Adipocyte (in vitro differentiated cells): ENCODE measurements at regions not wholly inside any gene's neighbourhood (a gene's known extent, or its start where the extent isn't known, plus 50 kb on each side); places are given as distances from the start of the nearest gene placed in this dataset.
A peak's percentile ranks its signal among the peaks of the same experiment; 100 is the strongest.
"Not testable (repeated sequence)": the region's sequence is repeated elsewhere in the genome, so short reads cannot be mapped to it uniquely, and the experiment has no call there.

ENCODE experiments used
- DNase-seq: peaks from one replicate; pipeline ENCODE4 v3.0.0-alpha.2; 2015; ENCODE audit warnings: low read depth
- H3K27me3 ChIP-seq: replicated peaks from 2 replicates; pipeline ENCODE4 v1.7.0; 2013; ENCODE audit warnings: mild to moderate bottlenecking, low read length, moderate library complexity; ENCODE audit not compliant: control insufficient read depth, insufficient read depth
- H3K36me3 ChIP-seq: 2 replicates; pipeline ENCODE4 v1.7.0; 2013; ENCODE audit warnings: low read length, mild to moderate bottlenecking, moderate library complexity; ENCODE audit not compliant: control insufficient read depth, insufficient read depth, severe bottlenecking
- H3K4me1 ChIP-seq: 2 replicates; pipeline ENCODE4 v1.7.0; 2013; ENCODE audit warnings: mild to moderate bottlenecking, low read length, moderate library complexity; ENCODE audit not compliant: control insufficient read depth, insufficient read depth
- H3K4me3 ChIP-seq: 2 replicates; pipeline ENCODE4 v1.7.0; 2013; ENCODE audit warnings: mild to moderate bottlenecking, low read length, moderate library complexity
- H3K9ac ChIP-seq: 2 replicates; pipeline ENCODE4 v1.7.0; 2013; ENCODE audit warnings: mild to moderate bottlenecking, low read length, moderate library complexity
- H3K9me3 ChIP-seq: 2 replicates; pipeline ENCODE4 v1.7.0; 2013; ENCODE audit warnings: mild to moderate bottlenecking, low read length, moderate library complexity; ENCODE audit not compliant: control insufficient read depth

DNA sequence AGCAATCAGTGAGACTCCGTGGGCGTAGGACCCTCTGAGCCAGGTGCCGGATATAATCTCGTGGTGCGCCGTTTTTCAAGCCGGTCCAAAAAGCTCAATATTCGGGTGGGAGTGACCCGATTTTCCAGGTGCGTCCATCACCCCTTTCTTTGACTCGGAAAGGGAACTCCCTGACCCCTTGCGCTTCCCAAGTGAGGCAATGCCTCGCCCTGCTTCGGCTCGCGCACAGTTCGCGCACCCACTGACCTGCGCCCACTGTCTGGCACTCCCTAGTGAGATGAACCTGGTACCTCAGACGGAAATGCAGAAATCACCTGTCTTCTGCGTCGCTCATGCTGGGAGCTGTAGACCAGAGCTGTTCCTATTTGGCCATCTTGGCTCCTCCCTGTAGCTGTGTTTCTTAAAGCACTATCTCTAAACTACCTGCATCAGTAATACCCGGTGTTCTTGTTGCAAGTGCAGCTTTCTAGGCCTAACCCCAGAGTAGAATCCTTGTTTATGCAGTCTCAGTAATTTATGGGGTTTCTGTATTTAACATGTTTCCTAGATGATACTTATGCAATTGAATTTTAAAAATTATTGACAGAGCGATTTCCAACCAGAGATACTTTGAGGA lies 447.5 kb upstream of the LRRC7 start:
- H3K27me3 ChIP-seq, H3K4me3 ChIP-seq, H3K9me3 ChIP-seq, H3K36me3 ChIP-seq, H3K9ac ChIP-seq, DNase-seq: not testable (repeated sequence)
- peaks cover 23% of the 10 kb centered on the region for H3K4me1 ChIP-seq

DNA sequence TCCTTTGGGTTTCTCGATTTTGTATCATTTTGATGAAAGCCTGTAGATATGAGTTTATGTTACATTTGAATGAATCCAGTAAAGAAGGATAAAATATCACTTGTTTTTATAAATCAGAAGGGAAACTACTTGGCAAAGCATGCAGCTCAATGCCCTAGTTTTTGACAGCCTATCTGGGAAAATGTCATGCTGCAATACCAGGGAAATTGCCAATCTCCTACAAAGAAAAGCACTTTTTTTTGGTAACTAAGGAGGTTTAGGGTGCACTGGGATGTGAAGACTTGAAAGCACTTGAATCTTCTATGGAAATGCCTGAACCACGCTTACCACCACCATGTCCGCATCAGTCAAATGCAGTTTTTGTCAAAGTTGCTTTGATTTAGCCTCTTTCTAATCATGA lies 446.9 kb upstream of the LRRC7 start:
- Histone ChIP-seq H3K27me3 (no peaks in the 10 kb centered on the region), H3K36me3 (no peaks in the 10 kb centered on the region), H3K9me3 (no peaks in the 10 kb centered on the region), H3K4me1 (peaks cover 23% of the 10 kb centered on the region), H3K4me3 (no peak overlapping the region), H3K9ac (no peak overlapping the region)
- DNase-seq = no peak

DNA sequence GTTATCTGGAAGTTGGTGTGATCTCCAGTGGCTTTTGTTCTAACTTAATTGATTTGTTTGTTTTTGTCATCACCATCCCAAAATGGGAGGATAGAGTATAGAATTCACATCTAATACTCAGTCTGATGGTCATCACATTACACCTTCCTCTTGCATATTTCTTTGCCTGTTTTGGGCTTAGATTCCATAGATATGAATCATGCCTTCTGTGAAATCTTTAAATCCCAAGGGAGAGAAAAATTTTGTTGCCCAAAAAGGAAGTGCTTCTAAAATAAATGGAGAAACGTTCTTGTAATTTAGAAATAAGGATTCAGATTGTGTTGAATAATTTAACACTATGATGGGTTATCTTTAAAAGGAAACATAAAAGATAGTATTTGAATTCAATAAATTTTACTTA lies 446.0 kb upstream of the LRRC7 start:
- H3K9ac ChIP-seq = no peak overlapping the region
- H3K36me3 ChIP-seq = no peaks in the 10 kb centered on the region
- no peaks in the 10 kb centered on the region for H3K27me3 ChIP-seq
- peaks cover 23% of the 10 kb centered on the region for H3K4me1 ChIP-seq
- no peaks in the 10 kb centered on the region for H3K9me3 ChIP-seq
- no peak overlapping the region for H3K4me3 ChIP-seq
- peak; percentile 18 for DNase-seq

DNA sequence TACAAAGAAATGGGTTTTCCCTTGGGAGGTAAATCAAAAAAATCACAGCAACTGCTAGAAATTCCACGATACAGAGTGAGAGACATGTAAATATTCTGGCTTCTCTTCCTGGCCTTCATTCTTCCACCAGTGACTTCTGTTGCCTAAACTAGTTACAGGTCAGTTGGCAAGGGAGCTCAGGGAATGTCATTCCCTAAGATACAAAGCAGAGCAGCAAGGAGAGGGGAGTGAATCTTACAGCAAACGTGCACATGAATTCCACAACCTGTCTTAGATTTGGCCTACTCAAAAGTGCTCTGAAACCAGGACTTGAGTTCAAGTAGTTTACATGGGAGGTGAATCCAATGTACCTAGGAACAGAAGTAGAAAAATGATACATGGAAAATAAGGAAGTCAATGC lies 445.3 kb upstream of the LRRC7 start:
- DNase-seq = no peak
- Histone ChIP-seq H3K36me3 (no peaks in the 10 kb centered on the region), H3K9me3 (no peaks in the 10 kb centered on the region), H3K9ac (no peak overlapping the region), H3K27me3 (no peaks in the 10 kb centered on the region), H3K4me1 (peaks cover 23% of the 10 kb centered on the region), H3K4me3 (no peak overlapping the region)

DNA sequence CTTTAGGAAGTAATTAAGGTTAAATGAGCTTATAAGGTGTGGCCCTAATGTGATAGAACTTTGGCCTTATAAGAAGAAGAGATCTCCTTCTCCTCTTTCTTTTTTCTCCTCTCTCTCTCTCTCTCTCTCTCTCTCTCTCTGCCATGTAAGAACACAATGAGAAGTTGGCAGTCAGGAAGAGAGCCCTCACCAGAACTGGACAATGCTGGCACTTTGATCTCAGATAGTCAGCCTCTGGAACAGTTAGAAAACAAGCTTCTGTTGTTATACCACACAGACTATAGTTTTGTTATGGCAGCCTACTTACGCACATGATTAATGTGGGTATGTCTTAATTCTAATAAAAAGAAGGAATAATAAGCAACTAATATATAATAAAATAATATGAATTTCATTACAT lies 444.2 kb upstream of the LRRC7 start:
- Histone ChIP-seq H3K4me3 (no peak overlapping the region), H3K9me3 (no peaks in the 10 kb centered on the region), H3K36me3 (no peaks in the 10 kb centered on the region), H3K4me1 (peaks cover 23% of the 10 kb centered on the region), H3K9ac (no peak overlapping the region), H3K27me3 (no peaks in the 10 kb centered on the region)
- DNase-seq = no peak

DNA sequence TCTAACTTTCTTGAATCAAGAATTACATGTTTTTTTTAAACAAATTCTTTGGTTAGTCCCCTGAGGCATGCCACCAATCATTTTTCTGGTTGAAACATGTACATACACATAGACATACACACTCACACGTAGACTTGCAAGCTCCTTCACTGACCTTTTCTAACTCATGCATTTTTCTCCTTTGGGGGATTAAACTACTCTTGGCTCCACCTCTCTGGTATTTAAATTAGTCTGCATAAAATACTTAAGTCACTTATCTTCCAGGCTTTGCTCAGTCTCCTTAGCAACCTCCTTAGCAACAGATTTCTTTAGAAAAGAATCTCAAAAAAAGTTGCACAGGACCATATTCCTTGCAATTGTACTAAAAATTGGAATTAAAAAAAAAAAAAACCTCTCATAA lies 440.9 kb upstream of the LRRC7 start:
- no peaks in the 10 kb centered on the region for H3K9me3 ChIP-seq
- H3K9ac ChIP-seq = no peak overlapping the region
- no peak overlapping the region for H3K4me3 ChIP-seq
- no peak for DNase-seq
- peaks cover 9% of the 10 kb centered on the region for H3K4me1 ChIP-seq
- no peaks in the 10 kb centered on the region for H3K36me3 ChIP-seq
- H3K27me3 ChIP-seq = no peaks in the 10 kb centered on the region

DNA sequence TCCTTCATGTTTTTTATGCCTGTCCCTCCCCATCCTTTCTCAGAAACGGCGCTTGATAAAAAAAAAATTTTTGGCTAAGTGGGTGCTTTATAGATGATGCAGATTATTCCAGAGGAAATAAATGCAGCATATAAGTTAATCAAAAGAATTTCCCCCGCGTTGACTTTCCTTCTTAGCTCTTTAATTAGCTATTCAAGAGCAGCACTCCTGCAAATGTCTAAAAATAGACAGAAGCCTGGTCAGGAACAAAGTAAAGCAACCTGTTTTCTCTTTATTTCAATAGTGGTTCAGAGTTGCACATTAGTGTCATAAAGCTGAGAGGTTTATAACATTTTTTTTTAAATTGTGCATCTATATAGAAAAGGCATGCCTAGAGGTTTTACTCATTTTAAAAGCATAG lies 439.5 kb upstream of the LRRC7 start:
- H3K4me1 ChIP-seq = no peaks in the 10 kb centered on the region
- no peaks in the 10 kb centered on the region for H3K27me3 ChIP-seq
- no peak for DNase-seq
- H3K9ac ChIP-seq = no peak overlapping the region
- H3K4me3 ChIP-seq = no peak overlapping the region
- no peaks in the 10 kb centered on the region for H3K9me3 ChIP-seq
- H3K36me3 ChIP-seq = no peaks in the 10 kb centered on the region

DNA sequence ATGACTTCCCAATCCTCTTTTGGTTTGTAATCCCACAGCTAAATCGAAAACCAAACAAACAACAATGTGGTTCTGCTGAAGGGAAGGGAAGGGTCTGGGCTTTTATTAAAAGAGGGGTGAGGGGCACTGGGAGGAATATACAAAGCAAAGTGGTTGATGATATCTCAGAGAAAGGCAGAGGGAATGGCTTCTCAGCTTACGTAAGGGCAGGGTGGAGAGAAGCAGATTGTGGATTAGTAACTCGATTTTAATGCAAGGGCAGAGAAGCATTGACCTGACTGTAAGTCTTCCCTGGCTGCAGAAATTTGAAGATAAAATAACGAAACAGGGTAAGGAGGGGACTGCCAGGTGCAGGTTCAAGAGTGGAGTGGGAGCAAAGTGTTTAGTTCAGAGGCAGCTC lies 438.2 kb upstream of the LRRC7 start:
- H3K36me3 ChIP-seq = no peaks in the 10 kb centered on the region

DNA sequence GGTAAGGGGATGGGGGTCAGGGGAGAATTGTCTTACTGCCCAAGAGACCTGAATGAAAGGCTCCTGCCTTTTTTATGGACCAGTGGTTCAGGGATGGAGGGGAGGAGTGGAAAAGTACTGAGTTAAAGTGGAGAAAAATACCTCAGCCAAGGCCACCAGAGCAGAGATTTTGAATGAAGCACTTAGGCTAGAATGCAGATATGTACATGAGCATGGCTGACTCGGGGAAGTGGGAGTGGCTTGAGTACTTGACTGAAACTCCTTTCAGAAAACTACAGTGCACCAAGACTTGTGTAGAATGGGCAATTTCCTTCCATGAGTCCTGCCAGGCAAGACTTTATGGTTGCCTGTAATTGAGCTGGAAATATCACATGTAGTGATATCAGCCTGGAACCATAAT lies 429.6 kb upstream of the LRRC7 start:
- Histone ChIP-seq H3K4me1 (no peaks in the 10 kb centered on the region), H3K9me3 (peaks cover 14% of the 10 kb centered on the region), H3K4me3 (no peak overlapping the region), H3K9ac (no peak overlapping the region), H3K27me3 (no peaks in the 10 kb centered on the region), H3K36me3 (no peaks in the 10 kb centered on the region)
- DNase-seq = no peak

More for the DNA sequence above, 438.2 kb upstream of the LRRC7 start:
- Histone ChIP-seq H3K4me3 (no peak overlapping the region), H3K4me1 (no peaks in the 10 kb centered on the region), H3K9me3 (no peaks in the 10 kb centered on the region), H3K9ac (no peak overlapping the region), H3K27me3 (no peaks in the 10 kb centered on the region)
- DNase-seq = no peak

DNA sequence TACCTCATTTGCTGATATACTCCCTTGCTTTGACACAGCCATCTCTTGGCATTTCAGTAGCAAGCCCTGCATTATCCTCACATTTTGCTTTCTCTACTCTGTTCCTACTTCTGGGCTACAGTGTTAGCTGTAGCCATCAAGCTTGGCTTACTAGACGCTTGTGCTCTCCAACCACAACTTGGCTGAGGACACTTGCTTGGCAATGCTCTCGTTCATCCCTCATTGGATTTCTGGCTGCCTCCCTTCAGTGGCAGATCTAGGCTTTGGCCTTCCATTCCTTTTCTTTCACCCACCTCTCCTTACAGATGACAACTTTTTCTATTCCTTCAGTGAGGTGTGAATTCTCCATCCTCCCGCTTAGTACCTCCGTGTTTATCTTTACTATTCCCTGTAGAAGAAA lies 428.7 kb upstream of the LRRC7 start:
- H3K36me3 ChIP-seq = no peaks in the 10 kb centered on the region
- H3K4me1 ChIP-seq = no peaks in the 10 kb centered on the region
- no peak overlapping the region for H3K4me3 ChIP-seq
- no peak overlapping the region for H3K9ac ChIP-seq
- H3K27me3 ChIP-seq = no peaks in the 10 kb centered on the region
- H3K9me3 ChIP-seq = peaks cover 14% of the 10 kb centered on the region
- no peak for DNase-seq

DNA sequence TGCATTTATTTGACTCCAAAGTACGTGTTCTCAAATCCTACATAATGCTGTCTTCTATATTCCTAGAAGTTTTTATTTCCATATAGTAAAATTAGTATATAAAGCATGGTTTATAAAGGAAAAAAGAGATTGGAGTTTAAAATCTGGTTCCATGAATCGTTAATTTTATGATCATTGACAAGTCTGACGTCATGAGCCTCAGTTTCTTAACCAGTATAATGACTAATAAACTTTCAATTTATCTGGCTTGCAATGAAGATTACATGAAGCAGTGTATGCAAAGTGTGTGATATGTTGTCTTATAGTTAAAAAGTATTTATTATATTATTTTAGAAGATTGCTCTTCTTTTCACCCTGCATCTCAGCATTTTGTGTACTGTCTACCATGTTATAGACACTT lies 421.4 kb upstream of the LRRC7 start:
- no peaks in the 10 kb centered on the region for H3K4me1 ChIP-seq
- no peaks in the 10 kb centered on the region for H3K27me3 ChIP-seq
- H3K9ac ChIP-seq = no peak overlapping the region
- DNase-seq = no peak
- no peaks in the 10 kb centered on the region for H3K36me3 ChIP-seq
- no peak overlapping the region for H3K4me3 ChIP-seq
- H3K9me3 ChIP-seq = no peaks in the 10 kb centered on the region

DNA sequence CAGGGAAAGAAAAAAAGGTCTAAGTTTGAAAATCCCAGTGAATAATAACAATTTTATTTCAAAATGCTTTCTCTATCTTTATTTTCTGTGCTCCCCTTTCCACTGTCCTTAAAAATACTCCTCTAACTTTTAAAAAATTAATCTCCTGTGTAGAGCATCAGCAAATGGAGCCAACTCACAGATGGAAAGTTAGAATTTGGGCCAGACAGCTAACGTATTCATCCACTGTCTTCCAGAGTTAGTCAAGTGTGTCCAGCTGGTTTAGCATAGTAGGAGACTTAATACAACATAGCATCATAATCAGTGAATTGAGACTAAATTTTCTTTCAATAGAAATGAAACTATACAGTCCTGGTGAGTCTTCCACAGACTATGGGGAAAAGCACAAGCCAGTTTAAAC lies 419.0 kb upstream of the LRRC7 start:
- no peaks in the 10 kb centered on the region for H3K9me3 ChIP-seq
- H3K36me3 ChIP-seq = no peaks in the 10 kb centered on the region
- no peak for DNase-seq
- H3K4me1 ChIP-seq = no peaks in the 10 kb centered on the region
- H3K4me3 ChIP-seq = no peak overlapping the region
- H3K27me3 ChIP-seq = no peaks in the 10 kb centered on the region
- no peak overlapping the region for H3K9ac ChIP-seq
